BE2C (cell line): ENCODE measurements at regions not wholly inside any gene's neighbourhood (a gene's known extent, or its start where the extent isn't known, plus 50 kb on each side); places are given as distances from the start of the nearest gene placed in this dataset.

Experiments
- DNase-seq: peaks from one replicate; pipeline ENCODE4 v3.0.0-alpha.2; 2020
- H3K27me3 ChIP-seq: fragments of 250-450 bp; sonication (Bioruptor Pico); 2 replicates; pipeline ENCODE4 v1.5.1; 2020; ENCODE audit warnings: mild to moderate bottlenecking
- H3K36me3 ChIP-seq: fragments of 250-450 bp; sonication (Bioruptor Pico); 2 replicates; pipeline ENCODE4 v1.5.1; 2020; ENCODE audit warnings: mild to moderate bottlenecking
- H3K4me1 ChIP-seq: fragments of 250-450 bp; sonication (Bioruptor Pico); 2 replicates; pipeline ENCODE4 v1.5.1; 2020
- H3K4me3 ChIP-seq: 2 replicates; pipeline ENCODE4 v1.5.1; 2011; ENCODE audit warnings: low read depth, low read length
- H3K9me3 ChIP-seq: fragments of 250-450 bp; sonication (Bioruptor Pico); 2 replicates; pipeline ENCODE4 v1.5.1; 2020
- CTCF ChIP-seq: IDR thresholded peaks from 2 replicates; pipeline ENCODE4 v1.5.1; 2012; ENCODE audit warnings: mild to moderate bottlenecking, low read depth, low read length

DNA sequence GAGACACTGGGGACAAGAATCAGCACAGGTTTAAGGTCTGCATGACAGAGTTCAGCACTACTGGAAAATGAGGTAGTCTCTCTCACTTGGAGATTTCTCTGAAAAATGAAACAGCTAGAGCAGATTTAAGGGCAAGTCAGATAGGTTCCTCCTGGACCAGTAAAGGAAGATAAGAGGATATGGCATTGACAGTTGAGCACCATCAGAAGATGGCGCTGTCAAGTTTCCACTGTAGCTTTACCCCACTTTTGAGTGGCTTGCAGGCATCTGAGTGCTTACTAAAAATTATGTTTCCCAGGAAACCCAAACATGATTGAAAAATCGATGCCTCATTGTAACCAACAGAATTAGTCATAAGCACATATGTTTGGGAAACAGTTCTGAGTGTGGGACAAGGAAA is 407.2 kb upstream of the UBE2E2 start:
- Histone ChIP-seq H3K4me1 (no peaks in the 10 kb centered on the region), H3K27me3 (no peaks in the 10 kb centered on the region), H3K9me3 (no peaks in the 10 kb centered on the region), H3K4me3 (no peak overlapping the region), H3K36me3 (no peaks in the 10 kb centered on the region)
- no peak for TF ChIP-seq CTCF
- no peak for DNase-seq

DNA sequence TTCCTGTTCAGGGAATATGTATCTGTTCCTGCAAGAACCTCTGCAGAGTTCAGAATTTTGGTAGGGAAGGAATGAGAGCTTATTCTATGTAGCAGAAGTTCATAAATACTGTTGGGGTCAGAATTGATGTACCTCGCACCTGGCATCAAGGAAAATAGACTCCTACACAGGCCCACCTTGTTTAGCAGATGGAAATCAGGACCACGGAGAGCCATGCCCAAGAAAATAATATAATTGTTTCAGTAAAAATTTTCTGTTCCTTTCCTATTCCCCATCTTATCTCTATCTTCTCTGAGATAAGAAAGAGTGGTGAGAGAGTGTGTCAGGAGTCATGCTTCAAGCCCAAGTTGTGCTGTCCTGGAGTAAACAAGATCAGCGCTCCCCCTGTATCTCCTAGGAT is 404.7 kb upstream of the UBE2E2 start:
- Histone ChIP-seq H3K36me3 (no peaks in the 10 kb centered on the region), H3K9me3 (no peaks in the 10 kb centered on the region), H3K4me1 (no peaks in the 10 kb centered on the region), H3K27me3 (no peaks in the 10 kb centered on the region), H3K4me3 (no peak overlapping the region)
- no peak for TF ChIP-seq CTCF
- no peak for DNase-seq

GRCh38 chr3:22819209-22819608 is 383.9 kb upstream of the UBE2E2 start:
- H3K9me3 ChIP-seq: no peaks in the 10 kb centered on the region
- no peak for TF ChIP-seq CTCF
- no peak overlapping the region for H3K4me3 ChIP-seq
- no peaks in the 10 kb centered on the region for H3K4me1 ChIP-seq
- no peaks in the 10 kb centered on the region for H3K36me3 ChIP-seq
- no peak for DNase-seq
- no peaks in the 10 kb centered on the region for H3K27me3 ChIP-seq

GRCh38 chr3:22835041-22835440 is 368.1 kb upstream of the UBE2E2 start:
- Histone ChIP-seq H3K4me1 (no peaks in the 10 kb centered on the region), H3K27me3 (no peaks in the 10 kb centered on the region), H3K36me3 (no peaks in the 10 kb centered on the region), H3K4me3 (no peak overlapping the region), H3K9me3 (no peaks in the 10 kb centered on the region)
- TF ChIP-seq CTCF: no peak
- no peak for DNase-seq

DNA sequence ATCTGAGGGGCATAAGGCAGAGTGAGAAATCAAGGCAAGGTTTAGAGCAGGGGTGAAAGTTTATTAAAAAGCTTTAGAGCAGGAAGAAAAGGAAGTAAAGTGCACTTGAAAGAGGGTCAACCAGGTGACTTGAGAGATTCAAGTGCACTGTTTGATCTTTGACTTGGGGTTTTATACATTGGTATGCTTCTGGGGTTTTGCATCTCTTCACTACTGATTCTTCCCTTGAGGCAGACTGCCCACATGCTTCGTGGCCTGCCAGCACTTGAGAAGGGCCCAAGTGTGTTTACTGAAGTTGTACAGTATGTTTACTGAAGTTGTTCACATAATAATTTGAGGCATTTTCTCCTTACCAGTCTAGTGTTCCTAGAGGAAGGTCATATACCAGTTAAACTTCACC is 367.0 kb upstream of the UBE2E2 start:
- Histone ChIP-seq H3K4me1 (no peaks in the 10 kb centered on the region), H3K27me3 (no peaks in the 10 kb centered on the region)
- TF ChIP-seq CTCF: no peak

GRCh38 chr3:22843854-22844253 is 359.3 kb upstream of the UBE2E2 start:
- no peaks in the 10 kb centered on the region for H3K4me1 ChIP-seq
- no peak for TF ChIP-seq CTCF
- no peaks in the 10 kb centered on the region for H3K27me3 ChIP-seq
- no peak for DNase-seq
- no peaks in the 10 kb centered on the region for H3K9me3 ChIP-seq
- H3K36me3 ChIP-seq: no peaks in the 10 kb centered on the region
- H3K4me3 ChIP-seq: no peak overlapping the region

More for the DNA sequence above, 367.0 kb upstream of the UBE2E2 start:
- no peak for DNase-seq
- H3K4me3 ChIP-seq: no peak overlapping the region
- no peaks in the 10 kb centered on the region for H3K36me3 ChIP-seq
- no peaks in the 10 kb centered on the region for H3K9me3 ChIP-seq
